ENCODE measurements at regions not wholly inside any gene's neighbourhood (a gene's known extent, or its start where the extent isn't known, plus 50 kb on each side); places are given as distances from the start of the nearest gene placed in this dataset.

- Histone ChIP-seq H4K20me1 (ENCODE audit: insufficient read depth, low read length, poor library complexity, severe bottlenecking) (no peaks in the 10 kb centered on the region), H3K4me2 (ENCODE audit: low read depth, low read length, poor library complexity, severe bottlenecking) (no peak overlapping the region), H3F3A (ENCODE audit: low read depth) (no peaks in the 10 kb centered on the region), H3K4me3 (ENCODE audit: low read length, poor library complexity, severe bottlenecking) (no peak overlapping the region), H3K9ac (ENCODE audit: low read depth, low read length, poor library complexity, severe bottlenecking) (no peak overlapping the region), H3K27me3 (ENCODE audit: insufficient read depth, low read length, poor library complexity, severe bottlenecking) (no peaks in the 10 kb centered on the region), H2AFZ (ENCODE audit: low read length) (no peak overlapping the region), H3K9me2 (replicated peaks; ENCODE audit: low read depth, low read length) (no peaks in the 10 kb centered on the region), H3K36me3 (ENCODE audit: insufficient read depth, low read length) (no peaks in the 10 kb centered on the region), H3K79me2 (ENCODE audit: insufficient read depth, low read length) (no peaks in the 10 kb centered on the region), H3K4me1 (ENCODE audit: insufficient read depth, low read length, poor library complexity, severe bottlenecking) (no peaks in the 10 kb centered on the region), H3K9me3 (ENCODE audit: insufficient read depth, low read depth, low read length) (no peaks in the 10 kb centered on the region)
- TF ChIP-seq EZH2phosphoT487 (IDR thresholded peaks at IDR 0.05; ENCODE audit: borderline replicate concordance) (no peak), CTCF (conservative IDR thresholded peaks at IDR 0.05; ENCODE audit: low read length) (no peak)
Measured at GRCh38 chrX:4841216-4841745, 1127.8 kb upstream of the PRKX start.

GRCh38 chrX:4831574-4831973, 1118.1 kb upstream of the PRKX start:
- H2AFZ ChIP-seq (ENCODE audit: low read length), result no peak overlapping the region
- H3K4me1 ChIP-seq (ENCODE audit: insufficient read depth, low read length, poor library complexity, severe bottlenecking), result no peaks in the 10 kb centered on the region
- no peaks in the 10 kb centered on the region for H4K20me1 ChIP-seq (ENCODE audit: insufficient read depth, low read length, poor library complexity, severe bottlenecking)
- H3K9me3 ChIP-seq (ENCODE audit: insufficient read depth, low read depth, low read length), result no peaks in the 10 kb centered on the region
- H3K36me3 ChIP-seq (ENCODE audit: insufficient read depth, low read length), result no peaks in the 10 kb centered on the region
- H3K27me3 ChIP-seq (ENCODE audit: insufficient read depth, low read length, poor library complexity, severe bottlenecking), result no peaks in the 10 kb centered on the region
- no peaks in the 10 kb centered on the region for H3K9me2 ChIP-seq (replicated peaks; ENCODE audit: low read depth, low read length)
- H3F3A ChIP-seq (ENCODE audit: low read depth), result no peaks in the 10 kb centered on the region
- no peak overlapping the region for H3K4me3 ChIP-seq (ENCODE audit: low read length, poor library complexity, severe bottlenecking)
- H3K4me2 ChIP-seq (ENCODE audit: low read depth, low read length, poor library complexity, severe bottlenecking), result no peak overlapping the region
- H3K9ac ChIP-seq (ENCODE audit: low read depth, low read length, poor library complexity, severe bottlenecking), result no peak overlapping the region
- no peaks in the 10 kb centered on the region for H3K79me2 ChIP-seq (ENCODE audit: insufficient read depth, low read length)
- TF ChIP-seq EZH2phosphoT487 (IDR thresholded peaks at IDR 0.05; ENCODE audit: borderline replicate concordance) (no peak), CTCF (conservative IDR thresholded peaks at IDR 0.05; ENCODE audit: low read length) (no peak)

- Histone ChIP-seq H3K4me3 (ENCODE audit: low read length, poor library complexity, severe bottlenecking) (no peak overlapping the region), H3K27me3 (ENCODE audit: insufficient read depth, low read length, poor library complexity, severe bottlenecking) (no peaks in the 10 kb centered on the region), H3F3A (ENCODE audit: low read depth) (no peaks in the 10 kb centered on the region), H3K4me2 (ENCODE audit: low read depth, low read length, poor library complexity, severe bottlenecking) (no peak overlapping the region), H3K9me2 (replicated peaks; ENCODE audit: low read depth, low read length) (no peaks in the 10 kb centered on the region), H3K9ac (ENCODE audit: low read depth, low read length, poor library complexity, severe bottlenecking) (no peak overlapping the region), H3K79me2 (ENCODE audit: insufficient read depth, low read length) (no peaks in the 10 kb centered on the region), H3K36me3 (ENCODE audit: insufficient read depth, low read length) (no peaks in the 10 kb centered on the region), H3K9me3 (ENCODE audit: insufficient read depth, low read depth, low read length) (no peaks in the 10 kb centered on the region), H4K20me1 (ENCODE audit: insufficient read depth, low read length, poor library complexity, severe bottlenecking) (no peaks in the 10 kb centered on the region), H2AFZ (ENCODE audit: low read length) (no peak overlapping the region), H3K4me1 (ENCODE audit: insufficient read depth, low read length, poor library complexity, severe bottlenecking) (no peaks in the 10 kb centered on the region)
- TF ChIP-seq EZH2phosphoT487 (IDR thresholded peaks at IDR 0.05; ENCODE audit: borderline replicate concordance) (no peak), CTCF (conservative IDR thresholded peaks at IDR 0.05; ENCODE audit: low read length) (no peak)
Measured at GRCh38 chrX:4830880-4831557, 1117.6 kb upstream of the PRKX start.

All from Loucy (cell line).